ENCODE measurements at regions not wholly inside any gene's neighbourhood (a gene's known extent, or its start where the extent isn't known, plus 50 kb on each side); places are given as distances from the start of the nearest gene placed in this dataset.

DNA sequence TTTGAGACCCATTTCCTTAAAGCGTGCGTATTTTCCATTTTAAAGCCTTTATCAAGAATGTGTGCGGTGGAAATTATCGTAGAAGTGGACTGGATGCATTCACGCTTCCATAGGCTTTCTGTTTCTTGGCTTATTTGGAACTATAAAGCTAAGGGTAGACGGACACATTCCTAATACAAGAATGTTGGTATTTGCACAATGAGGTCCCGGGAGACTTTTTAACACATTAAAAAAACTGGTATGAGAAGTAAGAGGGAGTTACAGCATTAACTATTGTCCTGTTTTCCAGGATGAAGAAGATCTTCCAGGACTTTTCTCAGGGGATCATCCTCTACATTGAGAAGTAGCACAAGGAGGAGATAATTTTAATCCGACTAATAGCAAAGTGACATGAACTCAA lies 653.0 kb downstream of the MTRR start:
- H4K5ac ChIP-seq (ENCODE audit: insufficient read length, low read depth, low read length): no peak overlapping the region
- no peak overlapping the region for H3K14ac ChIP-seq (ENCODE audit: insufficient read length)
- no peak overlapping the region for H3K27ac ChIP-seq (ENCODE audit: low read depth, low read length)
- no peak overlapping the region for H3K4me3 ChIP-seq (ENCODE audit: extremely low read depth in 1 of 4, insufficient read depth in 2 of 4, low read depth in 3 of 4, low read length in 4 of 4)
- H3K9me3 ChIP-seq (ENCODE audit: insufficient read depth in 2 of 2, low read depth in 1 of 2, low read length in 1 of 2): no peaks in the 10 kb centered on the region
- DNase-seq (ENCODE audit: low read depth in 1 of 2, low spot score in 2 of 2): no peak
- H4K8ac ChIP-seq (ENCODE audit: extremely low read depth, insufficient read depth, low read length): no peak overlapping the region
- H3K79me2 ChIP-seq (ENCODE audit: control insufficient read depth in 1 of 2, insufficient read depth in 2 of 2, low read length in 2 of 2): no peaks in the 10 kb centered on the region
- H3K27me3 ChIP-seq (replicated peaks in 1 of 4; ENCODE audit: control insufficient read depth in 3 of 4, extremely low read depth in 1 of 4, insufficient read depth in 3 of 4, low read length in 3 of 4): no peaks in the 10 kb centered on the region
- H2AFZ ChIP-seq (ENCODE audit: low read length): no peak overlapping the region
- H3K56ac ChIP-seq (replicated peaks; ENCODE audit: insufficient read length, low read depth, low read length): no peak overlapping the region
- no peaks in the 10 kb centered on the region for H3K23me2 ChIP-seq (ENCODE audit: low read depth, low read length)
- ChIA-PET CTCF (ENCODE audit: partially characterized antibody) (interaction anchor here (0.6 kb wide), 1 partner anchor 978 kb away, joined by 3 read pairs; no protein-coding TSS in a partner anchor), POLR2A (ENCODE audit: partially characterized antibody) (no interaction called here)
- no peak overlapping the region for H3K23ac ChIP-seq (ENCODE audit: insufficient read length)
- H4K20me1 ChIP-seq (replicated peaks in 1 of 2; ENCODE audit: control insufficient read depth in 1 of 2, insufficient read depth in 2 of 2, low read length in 2 of 2): no peaks in the 10 kb centered on the region
- no peak overlapping the region for H4K91ac ChIP-seq (replicated peaks; ENCODE audit: insufficient read length, low read length)
- no peak overlapping the region for H3K18ac ChIP-seq (ENCODE audit: extremely low read depth, low read length)
- 0 out of 7 replicates have a peak, but pooled peaks cover 0 to 2% (median 0%) of the 10 kb centered on the region in 4 experiments for H3K4me1 ChIP-seq (replicated peaks in 1 of 4; ENCODE audit: control insufficient read depth in 3 of 4, insufficient read depth in 4 of 4, low read length in 3 of 4)
- H2BK20ac ChIP-seq (ENCODE audit: low read length): no peak overlapping the region
- no peak overlapping the region for H2BK15ac ChIP-seq (ENCODE audit: low read length)
- no peak overlapping the region for H2BK12ac ChIP-seq (ENCODE audit: low read depth, low read length)
- H2BK5ac ChIP-seq (ENCODE audit: low read depth, low read length): no peak overlapping the region
- H2BK120ac ChIP-seq (replicated peaks; ENCODE audit: low read depth, low read length): no peak overlapping the region
- 71% methylated on average over 8 of the region's 8 CpGs; no CpG with 5 or more reads in 1 of the 2 experiments for WGBS, 2 experiments (ENCODE audit: extremely low coverage in 1 of 2, insufficient coverage in 1 of 2, insufficient read length in 1 of 2, insufficient replicate concordance in 2 of 2, low coverage in 1 of 2, low lambda C conversion rate in 2 of 2, missing lambda C conversion rate in 1 of 2)
- H3K9ac ChIP-seq (replicated peaks in 1 of 4; ENCODE audit: extremely low read depth in 1 of 4, low read depth in 3 of 4, low read length in 3 of 4): no peak overlapping the region
- H3K4ac ChIP-seq (replicated peaks; ENCODE audit: insufficient read length, low read depth, low read length): no peak overlapping the region
- no peak for FAIRE-seq
- H2AK5ac ChIP-seq (ENCODE audit: low read depth, low read length): no peak overlapping the region
- no peak overlapping the region for H3K4me2 ChIP-seq (ENCODE audit: insufficient read depth in 1 of 2, low read depth in 2 of 2, low read length in 2 of 2)
- H3K79me1 ChIP-seq (ENCODE audit: low read depth, low read length): no peaks in the 10 kb centered on the region
- no peaks in the 10 kb centered on the region for H3K36me3 ChIP-seq (ENCODE audit: control insufficient read depth in 2 of 4, insufficient read depth in 4 of 4, low read length in 3 of 4)
- TF ChIP-seq YY1 (IDR thresholded peaks at IDR 0.05; ENCODE audit: low read depth, low read length) (no peak), SUZ12 (IDR thresholded peaks at IDR 0.05; ENCODE audit: low read length) (no peak), TEAD4 (IDR thresholded peaks at IDR 0.05; ENCODE audit: low read depth, low read length) (no peak), POLR2AphosphoS5 (IDR thresholded peaks at IDR 0.05; ENCODE audit: low read depth, low read length) (no peak), POLR2A (IDR thresholded peaks at IDR 0.05; ENCODE audit: control extremely low read depth in 1 of 2, low read depth in 2 of 2, low read length in 2 of 2) (no peak), CBX8 (IDR thresholded peaks at IDR 0.05; ENCODE audit: borderline replicate concordance, low read depth, low read length) (no peak), KDM5A (IDR thresholded peaks at IDR 0.05; ENCODE audit: low read length) (no peak), BRCA1 (IDR thresholded peaks at IDR 0.05; ENCODE audit: low read depth, low read length) (no peak), NANOG (IDR thresholded peaks at IDR 0.05; ENCODE audit: insufficient read depth, low read depth, low read length, poor library complexity, severe bottlenecking) (no peak), CREB1 (IDR thresholded peaks at IDR 0.05) (no peak), EGR1 (IDR thresholded peaks at IDR 0.05; ENCODE audit: borderline replicate concordance, low read depth, low read length) (no peak), BCL11A (IDR thresholded peaks at IDR 0.05; ENCODE audit: low read depth in 2 of 2, low read length in 2 of 2) (no peak), BACH1 (IDR thresholded peaks at IDR 0.05; ENCODE audit: low read length) (no peak)
- TF ChIP-seq, protein P1, sequence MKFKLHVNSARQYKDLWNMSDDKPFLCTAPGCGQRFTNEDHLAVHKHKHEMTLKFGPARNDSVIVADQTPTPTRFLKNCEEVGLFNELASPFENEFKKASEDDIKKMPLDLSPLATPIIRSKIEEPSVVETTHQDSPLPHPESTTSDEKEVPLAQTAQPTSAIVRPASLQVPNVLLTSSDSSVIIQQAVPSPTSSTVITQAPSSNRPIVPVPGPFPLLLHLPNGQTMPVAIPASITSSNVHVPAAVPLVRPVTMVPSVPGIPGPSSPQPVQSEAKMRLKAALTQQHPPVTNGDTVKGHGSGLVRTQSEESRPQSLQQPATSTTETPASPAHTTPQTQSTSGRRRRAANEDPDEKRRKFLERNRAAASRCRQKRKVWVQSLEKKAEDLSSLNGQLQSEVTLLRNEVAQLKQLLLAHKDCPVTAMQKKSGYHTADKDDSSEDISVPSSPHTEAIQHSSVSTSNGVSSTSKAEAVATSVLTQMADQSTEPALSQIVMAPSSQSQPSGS (IDR thresholded peaks at IDR 0.05; ENCODE audit: low read length): no peak
- TF ChIP-seq, protein P2, sequence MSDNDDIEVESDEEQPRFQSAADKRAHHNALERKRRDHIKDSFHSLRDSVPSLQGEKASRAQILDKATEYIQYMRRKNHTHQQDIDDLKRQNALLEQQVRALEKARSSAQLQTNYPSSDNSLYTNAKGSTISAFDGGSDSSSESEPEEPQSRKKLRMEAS (IDR thresholded peaks at IDR 0.05): no peak

Measured in H1 (cell line).